Natural killer cell (primary cell): ENCODE measurements at regions not wholly inside any gene's neighbourhood (a gene's known extent, or its start where the extent isn't known, plus 50 kb on each side); places are given as distances from the start of the nearest gene placed in this dataset.

Experiments used
- ATAC-seq, 3 donors: fragments of 150-1000 bp in 2 of 3; fragments of 200-7000 bp in 1 of 3; cut with Tn5 transposase; 1 replicate in 1 of 3; 2 replicates in 2 of 3; pipeline ENCODE4 v1.10.0; 2021; ENCODE audit warnings: mild to moderate bottlenecking in 2 of 3, moderate library complexity in 2 of 3
- DNase-seq, 2 donors: peaks; one replicate each; pipeline versions ENCODE4 v3.0.0 to v3.0.0-alpha.2; 2013 to 2021; ENCODE audit warnings: mixed read lengths in 1 of 2
- H3K27ac ChIP-seq: one replicate; pipeline ENCODE4 v1.5.1; 2013; ENCODE audit warnings: mild to moderate bottlenecking, low read length
- H3K27me3 ChIP-seq: one replicate; pipeline ENCODE4 v1.6.1; 2013; ENCODE audit warnings: low read length; ENCODE audit not compliant: control insufficient read depth, insufficient read depth
- H3K36me3 ChIP-seq: one replicate; pipeline ENCODE4 v1.6.1; 2013; ENCODE audit warnings: low read length; ENCODE audit not compliant: control insufficient read depth, insufficient read depth
- H3K4me1 ChIP-seq: one replicate; pipeline ENCODE4 v1.6.1; 2013; ENCODE audit warnings: low read length; ENCODE audit not compliant: control insufficient read depth, insufficient read depth
- H3K4me3 ChIP-seq: one replicate; pipeline ENCODE4 v1.5.1; 2013; ENCODE audit warnings: low read length
- H3K9me3 ChIP-seq: one replicate; pipeline ENCODE4 v1.6.1; 2013; ENCODE audit warnings: low read length; ENCODE audit not compliant: control insufficient read depth, insufficient read depth
- H3K27ac Mint-ChIP-seq, 2 donors: one replicate each; pipeline ENCODE4 v1.8.0; 2022; ENCODE audit warnings: mild to moderate bottlenecking in 2 of 2, mixed read lengths in 2 of 2, moderate library complexity in 1 of 2
- H3K27me3 Mint-ChIP-seq, 2 donors: one replicate each; pipeline ENCODE4 v1.8.0; 2022; ENCODE audit warnings: low read depth in 2 of 2, mixed read lengths in 2 of 2
- H3K36me3 Mint-ChIP-seq: one replicate; pipeline ENCODE4 v1.8.0; 2022; ENCODE audit warnings: mixed read lengths
- H3K4me1 Mint-ChIP-seq, 2 donors: one replicate each; pipeline ENCODE4 v1.8.0; 2022; ENCODE audit warnings: mixed read lengths in 2 of 2
- H3K4me3 Mint-ChIP-seq: one replicate; pipeline ENCODE4 v1.8.0; 2022; ENCODE audit warnings: mild to moderate bottlenecking, moderate library complexity, mixed read lengths
- H3K9me3 Mint-ChIP-seq, 2 donors: one replicate each; pipeline ENCODE4 v1.8.0; 2022; ENCODE audit warnings: mixed read lengths in 2 of 2
- CTCF ChIP-seq: fragments of 200-600 bp; IDR thresholded peaks from one replicate; pipeline ENCODE4 v1.8.0; 2022; ENCODE audit warnings: antibody characterized with exemption
- WGBS: methylation state at CpG from one replicate; pipeline ENCODE4 v1.1.7; 2013; ENCODE audit warnings: missing lambda C conversion rate; ENCODE audit not compliant: insufficient coverage; 5-methylcytosine and 5-hydroxymethylcytosine counted together
- intact Hi-C: fragments of 100-400 bp; cut with micrococcal nuclease; formaldehyde crosslinking; loops from one replicate; pipeline ENCODE4 v1.14.2; 2022

GRCh38 chr2:238646281-238646680 is 201.6 kb upstream of the TWIST2 start:
- no peaks in the 10 kb centered on the region for H3K4me1 ChIP-seq
- Mint-ChIP-seq H3K4me1 (no peaks in the 10 kb centered on the region), H3K36me3 (no peaks in the 10 kb centered on the region), H3K4me3 (no peak overlapping the region), H3K27me3 (peaks cover 0 to 5% of the 10 kb centered on the region in 2 donors), H3K27ac (no peak overlapping the region), H3K9me3 (no peaks in the 10 kb centered on the region)
- H3K9me3 ChIP-seq = no peaks in the 10 kb centered on the region
- 75% methylated on average over 4 of the region's 4 CpGs for WGBS
- ATAC-seq (no peak), DNase-seq (no peak)
- H3K27me3 ChIP-seq = no peaks in the 10 kb centered on the region
- no peaks in the 10 kb centered on the region for H3K36me3 ChIP-seq
- TF ChIP-seq CTCF = no peak
- no peak overlapping the region for H3K4me3 ChIP-seq
- no peak overlapping the region for H3K27ac ChIP-seq
- intact Hi-C loops = no loop called here

GRCh38 chr2:238646803-238647202 is 201.1 kb upstream of the TWIST2 start:
- H3K4me3 Mint-ChIP-seq = no peak overlapping the region
- H3K27me3 ChIP-seq = no peaks in the 10 kb centered on the region
- 76% methylated on average over 4 of the region's 4 CpGs for WGBS
- no peaks in the 10 kb centered on the region for H3K36me3 Mint-ChIP-seq
- intact Hi-C loops = no loop called here
- no peaks in the 10 kb centered on the region for H3K36me3 ChIP-seq
- H3K4me1 Mint-ChIP-seq = no peaks in the 10 kb centered on the region
- H3K4me1 ChIP-seq = no peaks in the 10 kb centered on the region
- no peak overlapping the region for H3K4me3 ChIP-seq
- no peaks in the 10 kb centered on the region for H3K9me3 ChIP-seq
- DNase-seq (no peak), ATAC-seq (no peak)
- no peak overlapping the region for H3K27ac ChIP-seq
- no peaks in the 10 kb centered on the region for H3K9me3 Mint-ChIP-seq
- TF ChIP-seq CTCF = no peak
- H3K27me3 Mint-ChIP-seq = peaks cover 0 to 5% of the 10 kb centered on the region in 2 donors
- H3K27ac Mint-ChIP-seq = no peak overlapping the region

- Mint-ChIP-seq H3K27ac (no peak overlapping the region), H3K4me3 (no peak overlapping the region), H3K4me1 (no peaks in the 10 kb centered on the region), H3K36me3 (no peaks in the 10 kb centered on the region), H3K9me3 (no peaks in the 10 kb centered on the region), H3K27me3 (peaks cover 0 to 9% of the 10 kb centered on the region in 2 donors)
- Histone ChIP-seq H3K27me3 (no peaks in the 10 kb centered on the region), H3K4me3 (no peak overlapping the region), H3K9me3 (no peaks in the 10 kb centered on the region), H3K4me1 (no peaks in the 10 kb centered on the region), H3K27ac (no peak overlapping the region), H3K36me3 (no peaks in the 10 kb centered on the region)
- intact Hi-C loops = no loop called here
- ATAC-seq (no peak), DNase-seq (no peak)
- 84% methylated on average over 5 of the region's 7 CpGs for WGBS
- TF ChIP-seq CTCF = no peak
Measured at GRCh38 chr2:238649123-238649522, 198.8 kb upstream of the TWIST2 start.

- no peak overlapping the region for H3K27ac ChIP-seq
- H3K9me3 ChIP-seq = no peaks in the 10 kb centered on the region
- no peaks in the 10 kb centered on the region for H3K27me3 ChIP-seq
- Mint-ChIP-seq H3K27ac (no peak overlapping the region), H3K36me3 (no peaks in the 10 kb centered on the region), H3K9me3 (no peaks in the 10 kb centered on the region), H3K4me1 (no peaks in the 10 kb centered on the region), H3K4me3 (no peak overlapping the region), H3K27me3 (peaks cover 0 to 9% of the 10 kb centered on the region in 2 donors)
- DNase-seq (no peak), ATAC-seq (no peak)
- intact Hi-C loops = no loop called here
- H3K4me3 ChIP-seq = no peak overlapping the region
- H3K4me1 ChIP-seq = no peaks in the 10 kb centered on the region
- H3K36me3 ChIP-seq = no peaks in the 10 kb centered on the region
- no peak for TF ChIP-seq CTCF
- WGBS = 93% methylated on average over 10 of the region's 10 CpGs
Measured at GRCh38 chr2:238649936-238650518, 197.9 kb upstream of the TWIST2 start.
